GM12878 (cell line): ENCODE measurements at regions not wholly inside any gene's neighbourhood (a gene's known extent, or its start where the extent isn't known, plus 50 kb on each side); places are given as distances from the start of the nearest gene placed in this dataset.
"Not testable (repeated sequence)": the region's sequence is repeated elsewhere in the genome, so short reads cannot be mapped to it uniquely, and the experiment has no call there.

Source experiments
- ATAC-seq: fragments of 200-7000 bp; cut with Tn5 transposase; 3 replicates; pipeline ENCODE4 v1.9.1; 2020; ENCODE audit warnings: mild to moderate bottlenecking, moderate library complexity
- BruUV-seq: library from RNA; stranded (reverse); fragments of 400-500 nt; replicated peaks from 2 replicates; lab custom pipeline; 2021; lab: Mats Ljungman, UMichigan
- CTCF ChIA-PET: fragments of 300-600 bp; sonication (Branson Sonifier 250); formaldehyde crosslinking; extraction: SDS; loops from one replicate; lab custom pipeline; 2021; ENCODE audit warnings: inconsistent platforms; lab: Yijun Ruan, JAX
- POLR2A ChIA-PET: fragments of 350-600 bp; formaldehyde crosslinking; extraction: SDS; loops from one replicate; lab custom pipeline; 2021; ENCODE audit warnings: inconsistent platforms; lab: Charles Lee
- RAD21 ChIA-PET: fragments of 300-600 bp; sonication (Branson Sonifier 250); formaldehyde crosslinking; loops from one replicate; lab custom pipeline; 2023; ENCODE audit warnings: antibody characterized with exemption; ENCODE audit not compliant: unreplicated experiment; lab: Charles Lee
- SMC1A ChIA-PET: fragments of 300-600 bp; sonication (Branson Sonifier 250); formaldehyde crosslinking; loops from one replicate; lab custom pipeline; 2023; ENCODE audit not compliant: unreplicated experiment, uncharacterized antibody; lab: Charles Lee
- DNase-seq: peaks from one replicate; pipeline ENCODE4 v3.0.0-alpha.2; 2011; ENCODE audit warnings: low read depth, low spot score
- FAIRE-seq: peaks from 3 replicates; lab custom pipeline; 2011; peaks lifted over from hg19 to GRCh38; lab: Jason Lieb, UNC
- H2AFZ ChIP-seq: 2 replicates; pipeline ENCODE4 v1.6.0; 2011; ENCODE audit warnings: low read depth, low read length, control low read depth; ENCODE audit not compliant: control insufficient read depth
- H3K27ac ChIP-seq: 2 replicates; pipeline ENCODE4 v1.5.1; 2011; ENCODE audit warnings: control low read depth; ENCODE audit not compliant: control insufficient read depth, insufficient read depth
- H3K27me3 ChIP-seq, 2 experiments: replicated peaks in 1 of 2; 2 replicates each; pipeline versions ENCODE4 v1.6.0 to v1.6.1; 2011; ENCODE audit warnings: low read length in 1 of 2; ENCODE audit not compliant: control insufficient read depth in 2 of 2, insufficient read depth in 2 of 2
- H3K36me3 ChIP-seq, 2 experiments: 2 replicates each; pipeline ENCODE4 v1.5.1; 2011; ENCODE audit warnings: low read length in 1 of 2; ENCODE audit not compliant: control insufficient read depth in 2 of 2, insufficient read depth in 2 of 2
- H3K4me1 ChIP-seq: 2 replicates; pipeline ENCODE4 v1.6.1; 2011; ENCODE audit warnings: mild to moderate bottlenecking, low read length, moderate library complexity, mixed read lengths; ENCODE audit not compliant: control insufficient read depth, insufficient read depth
- H3K4me2 ChIP-seq: 2 replicates; pipeline ENCODE4 v1.6.0; 2011; ENCODE audit warnings: control low read depth; ENCODE audit not compliant: control insufficient read depth, insufficient read depth
- H3K4me3 ChIP-seq: fragments of 200-600 bp; sonication (generic); 2 replicates; pipeline ENCODE4 v1.5.1; 2016
- H3K79me2 ChIP-seq: 2 replicates; pipeline ENCODE4 v1.6.0; 2011; ENCODE audit warnings: low read length; ENCODE audit not compliant: control insufficient read depth, insufficient read depth
- H3K9ac ChIP-seq: 2 replicates; pipeline ENCODE4 v1.8.0; 2011; ENCODE audit warnings: low read length, control low read depth, mixed read lengths; ENCODE audit not compliant: control insufficient read depth, insufficient read depth
- H3K9me3 ChIP-seq: replicated peaks from 3 replicates; pipeline ENCODE4 v1.5.1; 2011; ENCODE audit warnings: mild to moderate bottlenecking, low read length; ENCODE audit not compliant: control insufficient read depth, insufficient read depth
- H4K20me1 ChIP-seq: 2 replicates; pipeline ENCODE4 v1.6.0; 2011; ENCODE audit not compliant: control insufficient read depth, insufficient read depth
- WGBS: methylation state at CpG from one replicate; pipeline ENCODE4 v1.1.6; 2016; ENCODE audit warnings: low lambda C conversion rate; ENCODE audit not compliant: insufficient replicate concordance, insufficient coverage; ENCODE audit errors: missing lambda C conversion rate; 5-methylcytosine and 5-hydroxymethylcytosine counted together
- in situ Hi-C: fragments of 300-500 bp; cut with MboI; formaldehyde crosslinking; loops from 9 replicates; pipeline ENCODE4 v1.14.3; 2018; ENCODE audit warnings: mixed read lengths
- intact Hi-C: fragments of 100-400 bp; cut with micrococcal nuclease; formaldehyde crosslinking; loops from one replicate; pipeline ENCODE4 v1.14.2; 2022; ENCODE audit not compliant: unreplicated experiment

- POLR2A ChIA-PET, BruUV-seq: not testable (repeated sequence)
Measured at GRCh38 chr9:63776220-63776619, 1508.8 kb downstream of the FOXD4L5 start.

GRCh38 chr9:63775092-63775426 lies 1510.0 kb downstream of the FOXD4L5 start:
- H3K4me3 ChIP-seq, SMC1A ChIA-PET, RAD21 ChIA-PET, intact Hi-C loops, ATAC-seq, H3K27me3 ChIP-seq, BruUV-seq, H3K9me3 ChIP-seq, POLR2A ChIA-PET, H2AFZ ChIP-seq, DNase-seq, FAIRE-seq, H3K4me2 ChIP-seq, H3K4me1 ChIP-seq, H4K20me1 ChIP-seq, H3K36me3 ChIP-seq, in situ Hi-C loops, CTCF ChIA-PET, H3K79me2 ChIP-seq, H3K27ac ChIP-seq, H3K9ac ChIP-seq: not testable (repeated sequence)
- 61% methylated on average over 12 of the region's 14 CpGs for WGBS

More at GRCh38 chr9:63776220-63776619, 1508.8 kb downstream of the FOXD4L5 start:
- H3K4me2 ChIP-seq, H3K36me3 ChIP-seq, intact Hi-C loops, H3K79me2 ChIP-seq, DNase-seq, H3K4me3 ChIP-seq, H4K20me1 ChIP-seq, H3K27ac ChIP-seq, H3K9ac ChIP-seq, H3K27me3 ChIP-seq, ATAC-seq, H2AFZ ChIP-seq, H3K9me3 ChIP-seq, CTCF ChIA-PET, SMC1A ChIA-PET, RAD21 ChIA-PET, FAIRE-seq, in situ Hi-C loops, H3K4me1 ChIP-seq: not testable (repeated sequence)
- 27% methylated on average over 5 of the region's 7 CpGs for WGBS

GRCh38 chr9:63774369-63775091 lies 1510.5 kb downstream of the FOXD4L5 start:
- not testable (repeated sequence) for ATAC-seq, FAIRE-seq
- WGBS = 67% methylated on average over 9 of the region's 15 CpGs

GRCh38 chr9:63762230-63762629 lies 1522.8 kb downstream of the FOXD4L5 start:
- H3K9me3 ChIP-seq, FAIRE-seq, SMC1A ChIA-PET, H3K27me3 ChIP-seq, H3K79me2 ChIP-seq, H2AFZ ChIP-seq, POLR2A ChIA-PET, H3K9ac ChIP-seq, H3K4me3 ChIP-seq, in situ Hi-C loops, ATAC-seq, H3K36me3 ChIP-seq, H3K4me1 ChIP-seq, CTCF ChIA-PET, BruUV-seq, DNase-seq, H4K20me1 ChIP-seq, RAD21 ChIA-PET, H3K4me2 ChIP-seq, intact Hi-C loops, H3K27ac ChIP-seq: not testable (repeated sequence)
- 35% methylated on average over 13 of the region's 13 CpGs for WGBS

More at GRCh38 chr9:63774369-63775091, 1510.5 kb downstream of the FOXD4L5 start:
- H3K4me1 ChIP-seq, H3K9ac ChIP-seq, H3K9me3 ChIP-seq, H3K36me3 ChIP-seq, intact Hi-C loops, POLR2A ChIA-PET, CTCF ChIA-PET, H2AFZ ChIP-seq, H3K27me3 ChIP-seq, in situ Hi-C loops, H3K4me2 ChIP-seq, BruUV-seq, DNase-seq, H3K79me2 ChIP-seq, H3K27ac ChIP-seq, SMC1A ChIA-PET, H4K20me1 ChIP-seq, RAD21 ChIA-PET, H3K4me3 ChIP-seq: not testable (repeated sequence)
